Natural killer cell (primary cell): ENCODE measurements at regions not wholly inside any gene's neighbourhood (a gene's known extent, or its start where the extent isn't known, plus 50 kb on each side); places are given as distances from the start of the nearest gene placed in this dataset.

Experiments used
- ATAC-seq, 3 donors: fragments of 150-1000 bp in 2 of 3; fragments of 200-7000 bp in 1 of 3; cut with Tn5 transposase; 1 replicate in 1 of 3; 2 replicates in 2 of 3; pipeline ENCODE4 v1.10.0; 2021; ENCODE audit warnings: mild to moderate bottlenecking in 2 of 3, moderate library complexity in 2 of 3
- DNase-seq, 2 donors: peaks; one replicate each; pipeline versions ENCODE4 v3.0.0 to v3.0.0-alpha.2; 2013 to 2021; ENCODE audit warnings: mixed read lengths in 1 of 2
- H3K27ac ChIP-seq: one replicate; pipeline ENCODE4 v1.5.1; 2013; ENCODE audit warnings: mild to moderate bottlenecking, low read length
- H3K27me3 ChIP-seq: one replicate; pipeline ENCODE4 v1.6.1; 2013; ENCODE audit warnings: low read length; ENCODE audit not compliant: control insufficient read depth, insufficient read depth
- H3K36me3 ChIP-seq: one replicate; pipeline ENCODE4 v1.6.1; 2013; ENCODE audit warnings: low read length; ENCODE audit not compliant: control insufficient read depth, insufficient read depth
- H3K4me1 ChIP-seq: one replicate; pipeline ENCODE4 v1.6.1; 2013; ENCODE audit warnings: low read length; ENCODE audit not compliant: control insufficient read depth, insufficient read depth
- H3K4me3 ChIP-seq: one replicate; pipeline ENCODE4 v1.5.1; 2013; ENCODE audit warnings: low read length
- H3K9me3 ChIP-seq: one replicate; pipeline ENCODE4 v1.6.1; 2013; ENCODE audit warnings: low read length; ENCODE audit not compliant: control insufficient read depth, insufficient read depth
- H3K27ac Mint-ChIP-seq, 2 donors: one replicate each; pipeline ENCODE4 v1.8.0; 2022; ENCODE audit warnings: mild to moderate bottlenecking in 2 of 2, mixed read lengths in 2 of 2, moderate library complexity in 1 of 2
- H3K27me3 Mint-ChIP-seq, 2 donors: one replicate each; pipeline ENCODE4 v1.8.0; 2022; ENCODE audit warnings: low read depth in 2 of 2, mixed read lengths in 2 of 2
- H3K36me3 Mint-ChIP-seq: one replicate; pipeline ENCODE4 v1.8.0; 2022; ENCODE audit warnings: mixed read lengths
- H3K4me1 Mint-ChIP-seq, 2 donors: one replicate each; pipeline ENCODE4 v1.8.0; 2022; ENCODE audit warnings: mixed read lengths in 2 of 2
- H3K4me3 Mint-ChIP-seq: one replicate; pipeline ENCODE4 v1.8.0; 2022; ENCODE audit warnings: mild to moderate bottlenecking, moderate library complexity, mixed read lengths
- H3K9me3 Mint-ChIP-seq, 2 donors: one replicate each; pipeline ENCODE4 v1.8.0; 2022; ENCODE audit warnings: mixed read lengths in 2 of 2
- WGBS: methylation state at CpG from one replicate; pipeline ENCODE4 v1.1.7; 2013; ENCODE audit warnings: missing lambda C conversion rate; ENCODE audit not compliant: insufficient coverage; 5-methylcytosine and 5-hydroxymethylcytosine counted together
- intact Hi-C: fragments of 100-400 bp; cut with micrococcal nuclease; formaldehyde crosslinking; loops from one replicate; pipeline ENCODE4 v1.14.2; 2022
- TF ChIP-seq, protein P1 (sequence below): fragments of 200-600 bp; IDR thresholded peaks from one replicate; pipeline ENCODE4 v1.8.0; 2022; ENCODE audit warnings: antibody characterized with exemption

DNA sequence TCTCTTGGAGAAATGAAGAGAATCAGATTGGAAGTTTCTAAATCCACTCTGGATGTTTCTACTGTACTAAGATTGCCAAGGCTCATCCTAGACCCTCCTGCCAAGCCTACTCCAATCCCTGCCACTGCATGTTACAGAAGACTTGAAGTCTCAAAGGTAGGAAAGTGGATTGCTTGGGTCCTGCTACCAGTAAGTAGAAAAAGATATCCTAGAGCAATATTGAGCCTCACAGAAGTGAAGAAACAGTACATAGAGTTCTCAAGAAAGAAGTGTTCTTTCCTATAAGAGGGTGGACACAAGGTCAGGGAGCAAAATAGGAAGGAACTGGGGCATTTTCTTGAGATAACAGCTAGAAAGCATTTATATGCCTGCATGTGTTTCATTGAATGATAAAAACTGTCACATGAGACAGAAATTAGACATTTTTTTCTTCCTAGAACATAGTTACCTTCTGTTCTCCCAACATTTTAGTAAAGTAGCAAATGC is 232.9 kb downstream of the RBM43 start:
- no peaks in the 10 kb centered on the region for H3K27me3 ChIP-seq
- TF ChIP-seq, protein P1, sequence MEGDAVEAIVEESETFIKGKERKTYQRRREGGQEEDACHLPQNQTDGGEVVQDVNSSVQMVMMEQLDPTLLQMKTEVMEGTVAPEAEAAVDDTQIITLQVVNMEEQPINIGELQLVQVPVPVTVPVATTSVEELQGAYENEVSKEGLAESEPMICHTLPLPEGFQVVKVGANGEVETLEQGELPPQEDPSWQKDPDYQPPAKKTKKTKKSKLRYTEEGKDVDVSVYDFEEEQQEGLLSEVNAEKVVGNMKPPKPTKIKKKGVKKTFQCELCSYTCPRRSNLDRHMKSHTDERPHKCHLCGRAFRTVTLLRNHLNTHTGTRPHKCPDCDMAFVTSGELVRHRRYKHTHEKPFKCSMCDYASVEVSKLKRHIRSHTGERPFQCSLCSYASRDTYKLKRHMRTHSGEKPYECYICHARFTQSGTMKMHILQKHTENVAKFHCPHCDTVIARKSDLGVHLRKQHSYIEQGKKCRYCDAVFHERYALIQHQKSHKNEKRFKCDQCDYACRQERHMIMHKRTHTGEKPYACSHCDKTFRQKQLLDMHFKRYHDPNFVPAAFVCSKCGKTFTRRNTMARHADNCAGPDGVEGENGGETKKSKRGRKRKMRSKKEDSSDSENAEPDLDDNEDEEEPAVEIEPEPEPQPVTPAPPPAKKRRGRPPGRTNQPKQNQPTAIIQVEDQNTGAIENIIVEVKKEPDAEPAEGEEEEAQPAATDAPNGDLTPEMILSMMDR, result no peak
- H3K9me3 ChIP-seq, result no peaks in the 10 kb centered on the region
- peaks cover 0 to 2% of the 10 kb centered on the region in 2 donors for H3K27me3 Mint-ChIP-seq
- H3K36me3 ChIP-seq, result no peaks in the 10 kb centered on the region
- peaks cover 5% of the 10 kb centered on the region for H3K36me3 Mint-ChIP-seq
- no peak overlapping the region for H3K27ac Mint-ChIP-seq
- H3K4me3 Mint-ChIP-seq, result no peak overlapping the region
- no peak overlapping the region for H3K4me3 ChIP-seq
- H3K4me1 Mint-ChIP-seq, result no peaks in the 10 kb centered on the region
- DNase-seq (no peak), ATAC-seq (no peak)
- intact Hi-C loops, result no loop called here
- no peak overlapping the region for H3K27ac ChIP-seq
- H3K4me1 ChIP-seq, result no peaks in the 10 kb centered on the region
- no peaks in the 10 kb centered on the region for H3K9me3 Mint-ChIP-seq

DNA sequence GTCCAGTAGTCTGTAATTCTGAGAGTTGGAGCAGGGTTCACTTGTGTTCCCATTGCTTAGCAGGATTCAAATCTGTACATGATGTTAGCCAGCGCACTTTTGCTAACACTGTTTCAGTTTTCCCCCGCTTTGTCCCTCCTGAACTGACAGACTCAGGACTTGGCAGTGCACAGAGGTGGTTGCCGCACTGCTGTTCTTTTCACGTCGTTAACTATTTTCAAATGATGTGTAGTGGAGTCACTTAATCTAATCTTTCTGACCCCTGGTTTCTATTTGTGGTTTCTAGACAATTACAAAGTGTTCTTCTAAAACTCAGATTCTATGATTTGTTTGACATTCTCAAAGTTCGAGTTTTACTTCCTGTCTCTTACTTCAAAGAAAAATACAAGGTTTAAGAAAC is 234.5 kb downstream of the RBM43 start:
- Histone ChIP-seq H3K9me3 (no peaks in the 10 kb centered on the region), H3K27ac (no peak overlapping the region), H3K4me3 (no peak overlapping the region), H3K36me3 (no peaks in the 10 kb centered on the region), H3K4me1 (no peaks in the 10 kb centered on the region), H3K27me3 (no peaks in the 10 kb centered on the region)
- no peak for DNase-seq
- TF ChIP-seq, protein P1, result no peak
- Mint-ChIP-seq H3K36me3 (peaks cover 5% of the 10 kb centered on the region), H3K27me3 (peaks cover 0 to 2% of the 10 kb centered on the region in 2 donors), H3K4me3 (no peak overlapping the region), H3K4me1 (no peaks in the 10 kb centered on the region), H3K27ac (no peak overlapping the region), H3K9me3 (no peaks in the 10 kb centered on the region)
- 70% methylated on average over 6 of the region's 6 CpGs for whole genome bisulfite sequencing
- ATAC-seq, result no peak
- intact Hi-C loops, result no loop called here

DNA sequence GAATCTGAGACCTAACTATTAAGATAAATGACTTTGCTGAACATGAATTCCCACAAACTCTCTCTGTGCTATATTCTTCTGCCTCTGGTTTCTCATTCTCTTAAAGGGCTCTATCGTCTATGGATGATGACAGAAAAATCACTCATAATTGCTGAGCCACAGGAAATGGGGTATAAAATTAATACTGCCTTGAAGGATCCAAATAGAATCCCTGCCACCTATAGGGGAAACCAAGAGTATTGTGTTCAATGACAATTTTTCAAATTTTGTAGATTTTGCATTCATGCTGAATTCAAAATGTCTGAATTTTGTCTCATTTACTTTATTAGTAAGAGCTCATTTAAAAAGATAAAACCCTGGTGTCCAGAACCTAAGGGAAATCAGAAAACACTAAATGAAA is 235.8 kb downstream of the RBM43 start:
- H3K4me1 Mint-ChIP-seq, result no peaks in the 10 kb centered on the region
- H3K36me3 Mint-ChIP-seq, result peaks cover 5% of the 10 kb centered on the region
- Histone ChIP-seq H3K36me3 (no peaks in the 10 kb centered on the region), H3K27ac (no peak overlapping the region), H3K9me3 (no peaks in the 10 kb centered on the region), H3K4me1 (no peaks in the 10 kb centered on the region), H3K27me3 (no peaks in the 10 kb centered on the region), H3K4me3 (no peak overlapping the region)
- TF ChIP-seq, protein P1, result no peak
- WGBS, result no CpG with 5 or more reads among the region's 1 CpG
- no peaks in the 10 kb centered on the region for H3K27me3 Mint-ChIP-seq
- intact Hi-C loops, result no loop called here
- H3K27ac Mint-ChIP-seq, result no peak overlapping the region
- no peak overlapping the region for H3K4me3 Mint-ChIP-seq
- ATAC-seq (no peak), DNase-seq (no peak)
- no peaks in the 10 kb centered on the region for H3K9me3 Mint-ChIP-seq

DNA sequence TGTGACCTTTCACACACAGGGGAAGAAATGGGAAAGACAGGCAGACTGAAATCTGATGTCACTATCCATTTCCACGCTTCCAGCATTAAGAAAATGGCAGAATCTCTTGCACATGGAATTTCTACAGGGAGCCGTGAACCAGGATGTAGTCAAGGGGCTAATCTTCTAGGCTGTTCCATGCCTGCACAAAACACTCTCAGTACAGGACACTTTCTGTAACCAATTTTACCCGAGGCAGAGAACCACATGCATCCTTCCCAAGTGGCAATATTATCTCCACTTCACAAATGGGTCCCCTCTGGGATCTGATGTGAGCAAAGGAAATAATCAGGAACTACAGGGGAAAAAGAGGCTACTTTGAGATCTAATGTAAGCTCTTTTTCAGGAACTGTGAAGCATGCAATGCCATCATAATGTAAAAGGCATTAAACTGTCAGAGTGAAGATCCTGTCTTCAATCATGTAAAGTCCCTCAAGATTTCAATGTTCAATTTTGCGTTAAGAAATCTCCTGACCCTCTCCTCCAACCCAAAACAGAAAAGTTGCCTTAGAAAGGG is 236.9 kb downstream of the RBM43 start:
- DNase-seq (no peak), ATAC-seq (no peak)
- H3K9me3 ChIP-seq, result no peaks in the 10 kb centered on the region
- no peak overlapping the region for H3K27ac ChIP-seq
- no peaks in the 10 kb centered on the region for H3K36me3 ChIP-seq
- no peaks in the 10 kb centered on the region for H3K4me1 ChIP-seq
- no peak overlapping the region for H3K27ac Mint-ChIP-seq
- no peak overlapping the region for H3K4me3 ChIP-seq
- WGBS, result 63% methylated on average over 3 of the region's 4 CpGs
- peaks cover 5% of the 10 kb centered on the region for H3K36me3 Mint-ChIP-seq
- TF ChIP-seq, protein P1, result no peak
- H3K9me3 Mint-ChIP-seq, result peaks cover 0 to 2% of the 10 kb centered on the region in 2 donors
- H3K4me1 Mint-ChIP-seq, result no peaks in the 10 kb centered on the region
- no peaks in the 10 kb centered on the region for H3K27me3 ChIP-seq
- intact Hi-C loops, result no loop called here
- no peak overlapping the region for H3K4me3 Mint-ChIP-seq
- H3K27me3 Mint-ChIP-seq, result peaks cover 0 to 2% of the 10 kb centered on the region in 2 donors
